SK-N-SH treated with all-trans-retinoic acid at 6 μM for 48 hours (cell line): ENCODE measurements at regions not wholly inside any gene's neighbourhood (a gene's known extent, or its start where the extent isn't known, plus 50 kb on each side); places are given as distances from the start of the nearest gene placed in this dataset.

ENCODE experiments used
- ATAC-seq: fragments of 200-7000 bp; cut with Tn5 transposase; 3 replicates; pipeline ENCODE4 v1.9.1; 2020; ENCODE audit warnings: mild to moderate bottlenecking, moderate library complexity
- ARNTL ChIP-seq: fragments of 450-650 bp; formaldehyde crosslinking; IDR thresholded peaks from 2 replicates; pipeline ENCODE4 v1.5.0; 2020; ENCODE audit warnings: low read depth, mild to moderate bottlenecking, moderate library complexity, borderline replicate concordance
- BACH2 ChIP-seq: fragments of 250-450 bp; sonication (Bioruptor Pico); IDR thresholded peaks from 2 replicates; pipeline ENCODE4 v1.9.0; 2021; ENCODE audit warnings: mild to moderate bottlenecking, borderline replicate concordance
- CREB5 ChIP-seq: fragments of 250-450 bp; sonication (Bioruptor Pico); IDR thresholded peaks from 2 replicates; pipeline ENCODE4 v1.5.1; 2020; ENCODE audit warnings: low read depth, mild to moderate bottlenecking, moderate library complexity
- CSRNP3 ChIP-seq: fragments of 250-450 bp; sonication (Bioruptor Pico); IDR thresholded peaks from 2 replicates; pipeline ENCODE4 v1.5.1; 2021; ENCODE audit warnings: mild to moderate bottlenecking, moderate library complexity
- ESRRG ChIP-seq: fragments of 250-450 bp; sonication (Bioruptor Pico); IDR thresholded peaks from 2 replicates; pipeline ENCODE4 v1.6.1; 2021; ENCODE audit warnings: mild to moderate bottlenecking
- GLIS3 ChIP-seq: fragments of 250-450 bp; sonication (Bioruptor Pico); IDR thresholded peaks from 2 replicates; pipeline ENCODE4 v1.5.0; 2020; ENCODE audit warnings: mild to moderate bottlenecking, moderate library complexity
- OSR1 ChIP-seq: fragments of 250-450 bp; sonication (Bioruptor Pico); IDR thresholded peaks from 2 replicates; pipeline ENCODE4 v1.8.0; 2022; ENCODE audit warnings: moderate library complexity, mild to moderate bottlenecking, inconsistent platforms
- PATZ1 ChIP-seq: fragments of 250-450 bp; sonication (Bioruptor Pico); IDR thresholded peaks from 2 replicates; pipeline ENCODE4 v1.8.0; 2020; ENCODE audit warnings: mild to moderate bottlenecking, moderate library complexity, borderline replicate concordance
- POU6F1 ChIP-seq: fragments of 250-450 bp; sonication (Bioruptor Pico); IDR thresholded peaks from 2 replicates; pipeline ENCODE4 v1.8.0; 2021; ENCODE audit warnings: low read depth, mild to moderate bottlenecking, moderate library complexity, borderline replicate concordance
- PPARA ChIP-seq: fragments of 250-450 bp; sonication (Bioruptor Pico); IDR thresholded peaks from 2 replicates; pipeline ENCODE4 v1.5.0; 2020; ENCODE audit warnings: mild to moderate bottlenecking, borderline replicate concordance
- RARB ChIP-seq: fragments of 250-450 bp; sonication (Bioruptor Pico); IDR thresholded peaks from 2 replicates; pipeline ENCODE4 v1.8.0; 2021; ENCODE audit warnings: mild to moderate bottlenecking, moderate library complexity
- SNAI2 ChIP-seq: fragments of 250-450 bp; sonication (Bioruptor Pico); IDR thresholded peaks from 2 replicates; pipeline ENCODE4 v1.5.0; 2020; ENCODE audit warnings: mild to moderate bottlenecking, moderate library complexity
- TCF4 ChIP-seq: fragments of 250-450 bp; sonication (Bioruptor Pico); IDR thresholded peaks from 2 replicates; pipeline ENCODE4 v1.8.0; 2021; ENCODE audit warnings: mild to moderate bottlenecking, moderate library complexity, borderline replicate concordance
- TOX ChIP-seq: fragments of 250-450 bp; sonication (Bioruptor Pico); IDR thresholded peaks from 2 replicates; pipeline ENCODE4 v1.8.0; 2021; ENCODE audit warnings: mild to moderate bottlenecking, moderate library complexity, borderline replicate concordance
- TSHZ2 ChIP-seq: fragments of 250-450 bp; sonication (Bioruptor Pico); IDR thresholded peaks from 2 replicates; pipeline ENCODE4 v1.5.0; 2020; ENCODE audit warnings: mild to moderate bottlenecking, moderate library complexity
- ZC3H10 ChIP-seq: fragments of 250-450 bp; sonication (Bioruptor Pico); IDR thresholded peaks from 2 replicates; pipeline ENCODE4 v1.5.1; 2021; ENCODE audit warnings: mild to moderate bottlenecking, moderate library complexity
- ZFP3 ChIP-seq: fragments of 250-450 bp; sonication (Bioruptor Pico); IDR thresholded peaks from 2 replicates; pipeline ENCODE4 v1.5.0; 2020; ENCODE audit warnings: mild to moderate bottlenecking, moderate library complexity
- ZFP30 ChIP-seq: fragments of 450-650 bp; formaldehyde crosslinking; IDR thresholded peaks from 2 replicates; pipeline ENCODE4 v1.5.0; 2022; ENCODE audit warnings: mild to moderate bottlenecking, moderate library complexity
- ZNF565 ChIP-seq: fragments of 450-650 bp; formaldehyde crosslinking; conservative IDR thresholded peaks from 2 replicates; pipeline ENCODE4 v1.5.0; 2020; ENCODE audit warnings: low read depth, mild to moderate bottlenecking, moderate library complexity
- ZNF70 ChIP-seq: fragments of 450-650 bp; formaldehyde crosslinking; IDR thresholded peaks from 2 replicates; pipeline ENCODE4 v1.5.0; 2020; ENCODE audit warnings: mild to moderate bottlenecking, moderate library complexity
- ZNF8 ChIP-seq: fragments of 450-650 bp; formaldehyde crosslinking; IDR thresholded peaks from 2 replicates; pipeline ENCODE4 v1.5.0; 2020; ENCODE audit warnings: mild to moderate bottlenecking, moderate library complexity

- TF ChIP-seq ESRRG (no peak), BACH2 (no peak)
Observed at GRCh38 chr1:182141040-182141439, 79.5 kb upstream of the ZNF648 start.

GRCh38 chr1:182139496-182139895 is 78.0 kb upstream of the ZNF648 start:
- TF ChIP-seq GLIS3 (CRISPR knock-in tag) (no peak), ARNTL (CRISPR knock-in tag) (no peak), TOX (CRISPR knock-in tag) (no peak)
- ATAC-seq: no peak

More at GRCh38 chr1:182141040-182141439, 79.5 kb upstream of the ZNF648 start:
- ATAC-seq: no peak

GRCh38 chr1:182137546-182137945 is 76.0 kb upstream of the ZNF648 start:
- ATAC-seq: no peak
- no peak for TF ChIP-seq GLIS3 (CRISPR knock-in tag)
- TF ChIP-seq TOX (CRISPR knock-in tag): no peak
- TF ChIP-seq TCF4 (CRISPR knock-in tag): no peak
- TF ChIP-seq ARNTL (CRISPR knock-in tag): no peak
- TF ChIP-seq BACH2: no peak
- no peak for TF ChIP-seq CREB5 (CRISPR knock-in tag)
- TF ChIP-seq ZFP3: no peak
- no peak for TF ChIP-seq ESRRG
- no peak for TF ChIP-seq PATZ1 (CRISPR knock-in tag)
- TF ChIP-seq ZC3H10 (CRISPR knock-in tag): no peak
- no peak for TF ChIP-seq PPARA (CRISPR knock-in tag)
- TF ChIP-seq ZNF565 (CRISPR knock-in tag): no peak
- TF ChIP-seq SNAI2 (CRISPR knock-in tag): no peak
- no peak for TF ChIP-seq CSRNP3 (CRISPR knock-in tag)
- TF ChIP-seq TSHZ2 (CRISPR knock-in tag): no peak
- no peak for TF ChIP-seq OSR1 (CRISPR knock-in tag)
- no peak for TF ChIP-seq POU6F1 (CRISPR knock-in tag)
- no peak for TF ChIP-seq ZNF8 (CRISPR knock-in tag)
- TF ChIP-seq, all 23 proteins: peak for 0

GRCh38 chr1:182135946-182136345 is 74.4 kb upstream of the ZNF648 start:
- TF ChIP-seq CREB5 (CRISPR knock-in tag) (no peak), ZFP3 (no peak), ZFP30 (CRISPR knock-in tag) (no peak), ZNF70 (no peak), ZNF8 (CRISPR knock-in tag) (no peak), SNAI2 (CRISPR knock-in tag) (no peak), TSHZ2 (CRISPR knock-in tag) (no peak), RARB (no peak), TOX (CRISPR knock-in tag) (no peak), PPARA (CRISPR knock-in tag) (no peak), ESRRG (no peak)
- ATAC-seq: no peak
